Upper lobe of right lung (tissue), 1 donor: ENCODE measurements at regions not wholly inside any gene's neighbourhood (a gene's known extent, or its start where the extent isn't known, plus 50 kb on each side); places are given as distances from the start of the nearest gene placed in this dataset.

Source experiments
- ATAC-seq: fragments of 200-7000 bp; cut with Tn5 transposase; one replicate; pipeline ENCODE4 v1.9.1; 2020; ENCODE audit warnings: mild to moderate bottlenecking, moderate library complexity
- DNase-seq: peaks from one replicate; pipeline ENCODE4 v3.0.0-alpha.2; 2020
- H3K27ac ChIP-seq: fragments of 200-600 bp; one replicate; pipeline ENCODE4 v1.8.0; 2022
- H3K27me3 ChIP-seq: fragments of 200-600 bp; one replicate; pipeline ENCODE4 v1.8.0; 2022; ENCODE audit warnings: mild to moderate bottlenecking
- H3K36me3 ChIP-seq: fragments of 200-600 bp; one replicate; pipeline ENCODE4 v1.8.0; 2022
- H3K4me1 ChIP-seq: fragments of 200-600 bp; one replicate; pipeline ENCODE4 v1.8.0; 2022
- H3K4me3 ChIP-seq: fragments of 200-600 bp; one replicate; pipeline ENCODE4 v1.8.0; 2022; ENCODE audit warnings: mild to moderate bottlenecking
- H3K9me3 ChIP-seq: fragments of 200-600 bp; one replicate; pipeline ENCODE4 v1.8.0; 2022
- CTCF ChIP-seq: fragments of 200-600 bp; IDR thresholded peaks from one replicate; pipeline ENCODE4 v1.8.0; 2022; ENCODE audit warnings: antibody characterized with exemption
- intact Hi-C: fragments of 100-400 bp; cut with DNase I; formaldehyde crosslinking; loops from one replicate; pipeline ENCODE4 v1.11.0; 2022
- donor health status: DM: no; HTN: yes; CAD: no; lungs with severe emphysema.

GRCh38 chr5:29367176-29367833 is 1826.2 kb upstream of the CDH6 start:
- no peaks in the 10 kb centered on the region for H3K36me3 ChIP-seq
- H3K4me3 ChIP-seq, result no peak overlapping the region
- intact Hi-C loops, result no loop called here
- TF ChIP-seq CTCF, result no peak
- no peak overlapping the region for H3K27ac ChIP-seq
- DNase-seq (no peak), ATAC-seq (no peak)
- no peaks in the 10 kb centered on the region for H3K4me1 ChIP-seq
- peaks cover 7% of the 10 kb centered on the region for H3K9me3 ChIP-seq
- H3K27me3 ChIP-seq, result no peaks in the 10 kb centered on the region

GRCh38 chr5:29351170-29351569 is 1842.3 kb upstream of the CDH6 start:
- TF ChIP-seq CTCF, result no peak
- Histone ChIP-seq H3K4me3 (no peak overlapping the region), H3K27me3 (no peaks in the 10 kb centered on the region), H3K36me3 (no peaks in the 10 kb centered on the region), H3K27ac (no peak overlapping the region), H3K4me1 (no peaks in the 10 kb centered on the region), H3K9me3 (no peaks in the 10 kb centered on the region)
- ATAC-seq, result no peak
- intact Hi-C loops, result no loop called here
- DNase-seq, result no peak

- no peak overlapping the region for H3K4me3 ChIP-seq
- no peaks in the 10 kb centered on the region for H3K36me3 ChIP-seq
- intact Hi-C loops, result no loop called here
- no peak overlapping the region for H3K27ac ChIP-seq
- no peak for DNase-seq
- no peaks in the 10 kb centered on the region for H3K27me3 ChIP-seq
- H3K9me3 ChIP-seq, result no peaks in the 10 kb centered on the region
- ATAC-seq, result no peak
- H3K4me1 ChIP-seq, result no peaks in the 10 kb centered on the region
- no peak for TF ChIP-seq CTCF
These were observed 1856.5 kb upstream of the CDH6 start for GRCh38 chr5:29337030-29337429.

- Histone ChIP-seq H3K4me3 (no peak overlapping the region), H3K4me1 (no peaks in the 10 kb centered on the region), H3K36me3 (no peaks in the 10 kb centered on the region), H3K27me3 (no peaks in the 10 kb centered on the region), H3K27ac (no peak overlapping the region), H3K9me3 (no peaks in the 10 kb centered on the region)
- intact Hi-C loops, result no loop called here
- TF ChIP-seq CTCF, result no peak
- ATAC-seq (no peak), DNase-seq (no peak)
These were observed 1871.9 kb upstream of the CDH6 start for GRCh38 chr5:29321591-29321990.

GRCh38 chr5:29309359-29309758 is 1884.1 kb upstream of the CDH6 start:
- no peaks in the 10 kb centered on the region for H3K9me3 ChIP-seq
- no peak overlapping the region for H3K27ac ChIP-seq
- H3K27me3 ChIP-seq, result no peaks in the 10 kb centered on the region
- no peak for DNase-seq
- ATAC-seq, result no peak
- H3K4me1 ChIP-seq, result no peaks in the 10 kb centered on the region
- no peaks in the 10 kb centered on the region for H3K36me3 ChIP-seq
- TF ChIP-seq CTCF, result no peak
- no peak overlapping the region for H3K4me3 ChIP-seq
- intact Hi-C loops, result no loop called here

GRCh38 chr5:29307478-29307877 is 1886.0 kb upstream of the CDH6 start:
- intact Hi-C loops, result no loop called here
- Histone ChIP-seq H3K4me1 (no peaks in the 10 kb centered on the region), H3K27ac (no peak overlapping the region), H3K36me3 (no peaks in the 10 kb centered on the region), H3K27me3 (no peaks in the 10 kb centered on the region), H3K4me3 (no peak overlapping the region), H3K9me3 (no peaks in the 10 kb centered on the region)
- no peak for TF ChIP-seq CTCF
- no peak for DNase-seq
- ATAC-seq, result no peak
